ENCODE measurements at regions not wholly inside any gene's neighbourhood (a gene's known extent, or its start where the extent isn't known, plus 50 kb on each side); places are given as distances from the start of the nearest gene placed in this dataset.

GRCh38 chr20:52775786-52776185 is 196.4 kb upstream of the TSHZ2 start:
- TF ChIP-seq RAD21 (IDR thresholded peaks at IDR 0.05; ENCODE audit: low read depth) (no peak), FOXM1 (IDR thresholded peaks at IDR 0.05; ENCODE audit: borderline replicate concordance, low read depth) (no peak), MAX (IDR thresholded peaks at IDR 0.05) (no peak), TAF1 (IDR thresholded peaks at IDR 0.05; ENCODE audit: low read depth) (no peak), USF1 (IDR thresholded peaks at IDR 0.05) (no peak), ZBTB7A (IDR thresholded peaks at IDR 0.05; ENCODE audit: low read depth) (no peak), EGR1 (IDR thresholded peaks at IDR 0.05) (no peak), EP300 (IDR thresholded peaks at IDR 0.05; ENCODE audit: borderline replicate concordance) (no peak), YY1 (IDR thresholded peaks at IDR 0.05; ENCODE audit: low read depth) (no peak), TEAD4 (IDR thresholded peaks at IDR 0.05) (no peak), REST (IDR thresholded peaks at IDR 0.05; ENCODE audit: low read depth) (no peak)
